ENCODE measurements at regions not wholly inside any gene's neighbourhood (a gene's known extent, or its start where the extent isn't known, plus 50 kb on each side); places are given as distances from the start of the nearest gene placed in this dataset.
"Not testable (repeated sequence)": the region's sequence is repeated elsewhere in the genome, so short reads cannot be mapped to it uniquely, and the experiment has no call there.

GRCh38 chr11:87970762-87971161 lies 204.5 kb downstream of the RAB38 start:
- DNase-seq = no peak

GRCh38 chr11:87967459-87967858 lies 207.8 kb downstream of the RAB38 start:
- no peak for DNase-seq

GRCh38 chr11:87966694-87967093 lies 208.5 kb downstream of the RAB38 start:
- no peak for DNase-seq

GRCh38 chr11:87966216-87966615 lies 209.0 kb downstream of the RAB38 start:
- no peak for DNase-seq

- no peak for DNase-seq
Observed at GRCh38 chr11:87961606-87962005, 213.6 kb downstream of the RAB38 start.

GRCh38 chr11:87957961-87958360 lies 217.3 kb downstream of the RAB38 start:
- no peak for DNase-seq

GRCh38 chr11:87954476-87954875 lies 220.8 kb downstream of the RAB38 start:
- DNase-seq = no peak

GRCh38 chr11:87942786-87943185 lies 232.5 kb downstream of the RAB38 start:
- no peak for DNase-seq

GRCh38 chr11:87934182-87934581 lies 241.1 kb downstream of the RAB38 start:
- DNase-seq = no peak

GRCh38 chr11:87926250-87926970 lies 248.8 kb downstream of the RAB38 start:
- DNase-seq = no peak

GRCh38 chr11:87924125-87924524 lies 251.1 kb downstream of the RAB38 start:
- DNase-seq = no peak

GRCh38 chr11:87917111-87917510 lies 258.1 kb downstream of the RAB38 start:
- DNase-seq = no peak

GRCh38 chr11:87909178-87909577 lies 266.1 kb downstream of the RAB38 start:
- no peak for DNase-seq

GRCh38 chr11:87908086-87908485 lies 267.2 kb downstream of the RAB38 start:
- no peak for DNase-seq

GRCh38 chr11:87903345-87903744 lies 271.9 kb downstream of the RAB38 start:
- no peak for DNase-seq

GRCh38 chr11:87901341-87901740 lies 273.9 kb downstream of the RAB38 start:
- no peak for DNase-seq

GRCh38 chr11:87897921-87898320 lies 277.3 kb downstream of the RAB38 start:
- DNase-seq = no peak

GRCh38 chr11:87897071-87897470 lies 278.2 kb downstream of the RAB38 start:
- no peak for DNase-seq

- no peak for DNase-seq
Observed at GRCh38 chr11:87894961-87895360, 280.3 kb downstream of the RAB38 start.

- DNase-seq = no peak
Observed at GRCh38 chr11:87892291-87892690, 283.0 kb downstream of the RAB38 start.

- DNase-seq = no peak
Observed at GRCh38 chr11:87889126-87889525, 286.1 kb downstream of the RAB38 start.

GRCh38 chr11:87885084-87885483 lies 290.2 kb downstream of the RAB38 start:
- not testable (repeated sequence) for DNase-seq

GRCh38 chr11:87879118-87879517 lies 296.1 kb downstream of the RAB38 start:
- DNase-seq = no peak

- DNase-seq = no peak
Observed at GRCh38 chr11:87878373-87878825, 296.8 kb downstream of the RAB38 start.

- no peak for DNase-seq
Observed at GRCh38 chr11:87871056-87871455, 304.2 kb downstream of the RAB38 start.

Measured in CD4-positive, alpha-beta T cell treated with Interleukin-6 for 4 hours (primary cell).